GM23338 (cell line): ENCODE measurements at regions not wholly inside any gene's neighbourhood (a gene's known extent, or its start where the extent isn't known, plus 50 kb on each side); places are given as distances from the start of the nearest gene placed in this dataset.
"Not testable (repeated sequence)": the region's sequence is repeated elsewhere in the genome, so short reads cannot be mapped to it uniquely, and the experiment has no call there.

Source experiments
- ATAC-seq: fragments of 200-7000 bp; cut with Tn5 transposase; 3 replicates; pipeline ENCODE4 v1.9.1; 2020
- DNase-seq: peaks from one replicate; pipeline ENCODE4 v3.0.0-alpha.2; 2015; ENCODE audit warnings: low spot score
- H2AFZ ChIP-seq: fragments of 200-600 bp; sonication (generic); 2 replicates; pipeline ENCODE4 v1.8.0; 2016; ENCODE audit warnings: antibody characterized with exemption, mild to moderate bottlenecking, moderate library complexity
- H3F3A ChIP-seq: fragments of 200-600 bp; sonication (generic); replicated peaks from 2 replicates; pipeline ENCODE4 v1.8.0; 2017; ENCODE audit warnings: antibody characterized with exemption, mixed run types, low read depth
- H3K27ac ChIP-seq: fragments of 200-600 bp; sonication (generic); 2 replicates; pipeline ENCODE4 v1.6.1; 2016; ENCODE audit warnings: low read depth
- H3K27me3 ChIP-seq: fragments of 200-600 bp; sonication (generic); 2 replicates; pipeline ENCODE4 v1.8.0; 2016; ENCODE audit warnings: mild to moderate bottlenecking, mixed run types, moderate library complexity; ENCODE audit not compliant: insufficient read depth
- H3K36me3 ChIP-seq: fragments of 200-600 bp; sonication (generic); 2 replicates; pipeline ENCODE4 v1.8.0; 2016; ENCODE audit warnings: mild to moderate bottlenecking; ENCODE audit not compliant: insufficient read depth
- H3K4me1 ChIP-seq: fragments of 200-600 bp; sonication (generic); 2 replicates; pipeline ENCODE4 v1.8.0; 2016; ENCODE audit warnings: mild to moderate bottlenecking, moderate library complexity; ENCODE audit not compliant: insufficient read depth
- H3K4me2 ChIP-seq: fragments of 200-600 bp; sonication (generic); 2 replicates; pipeline ENCODE4 v1.7.1; 2017; ENCODE audit warnings: mixed run types
- H3K4me3 ChIP-seq: fragments of 200-600 bp; sonication (generic); 2 replicates; pipeline ENCODE4 v1.6.1; 2016; ENCODE audit warnings: mixed run types
- H3K79me2 ChIP-seq: fragments of 200-600 bp; sonication (generic); replicated peaks from 2 replicates; pipeline ENCODE4 v1.8.0; 2017; ENCODE audit warnings: mild to moderate bottlenecking; ENCODE audit not compliant: insufficient read depth
- H3K9me2 ChIP-seq: fragments of 200-600 bp; sonication (generic); 2 replicates; pipeline ENCODE4 v1.8.0; 2017; ENCODE audit not compliant: insufficient read depth
- H4K20me1 ChIP-seq: fragments of 200-600 bp; sonication (generic); replicated peaks from 2 replicates; pipeline ENCODE4 v1.8.0; 2017; ENCODE audit warnings: mild to moderate bottlenecking; ENCODE audit not compliant: insufficient read depth
- H3K27ac Mint-ChIP-seq: 2 replicates; pipeline ENCODE4 v1.8.0; 2020; ENCODE audit warnings: inconsistent platforms, mild to moderate bottlenecking, moderate library complexity, mixed read lengths
- H3K27me3 Mint-ChIP-seq: 3 replicates; pipeline ENCODE4 v1.8.0; 2022; ENCODE audit warnings: low read depth, mild to moderate bottlenecking, moderate library complexity, mixed read lengths, inconsistent platforms; ENCODE audit not compliant: insufficient read depth, poor library complexity
- H3K36me3 Mint-ChIP-seq: 3 replicates; pipeline ENCODE4 v1.8.0; 2021; ENCODE audit warnings: low read depth, mild to moderate bottlenecking, inconsistent platforms, moderate library complexity, mixed read lengths
- H3K4me1 Mint-ChIP-seq: 3 replicates; pipeline ENCODE4 v1.8.0; 2020; ENCODE audit warnings: mild to moderate bottlenecking, inconsistent platforms, mixed read lengths
- H3K4me3 Mint-ChIP-seq: 3 replicates; pipeline ENCODE4 v1.8.0; 2021; ENCODE audit warnings: moderate library complexity, mild to moderate bottlenecking, inconsistent platforms, mixed read lengths
- H3K9me3 Mint-ChIP-seq: 3 replicates; pipeline ENCODE4 v1.8.0; 2020; ENCODE audit warnings: moderate library complexity, mild to moderate bottlenecking, inconsistent platforms, mixed read lengths
- CREB1 ChIP-seq: fragments of 250-450 bp; sonication (Bioruptor Pico); IDR thresholded peaks from 2 replicates; pipeline ENCODE4 v1.5.0; 2020; ENCODE audit warnings: low read depth, mild to moderate bottlenecking, moderate library complexity
- CTCF ChIP-seq, 2 experiments: fragments of 200-600 bp in 1 of 2; sonication (generic) in 1 of 2; conservative IDR thresholded peaks; 2 replicates each; pipeline versions ENCODE4 v1.5.1 to v1.6.1; 2016 to 2017; ENCODE audit warnings: antibody characterized with exemption in 2 of 2, low read depth in 2 of 2, mild to moderate bottlenecking in 2 of 2, moderate library complexity in 1 of 2
- EZH2 ChIP-seq: fragments of 200-600 bp; sonication (generic); IDR thresholded peaks from one replicate; pipeline ENCODE4 v1.8.0; 2017; ENCODE audit warnings: antibody characterized with exemption, mild to moderate bottlenecking, low read depth; ENCODE audit not compliant: unreplicated experiment
- NANOG ChIP-seq: IDR thresholded peaks from 2 replicates; pipeline ENCODE4 v1.6.1; 2016; ENCODE audit warnings: antibody characterized with exemption, borderline replicate concordance
- POLR2AphosphoS5 ChIP-seq: IDR thresholded peaks from 2 replicates; pipeline ENCODE4 v1.6.1; 2016; ENCODE audit warnings: antibody characterized with exemption, low read depth
- REST ChIP-seq: IDR thresholded peaks from one replicate; pipeline ENCODE4 v1.6.1; 2018; ENCODE audit warnings: antibody characterized with exemption; ENCODE audit not compliant: unreplicated experiment
- ZNF114 ChIP-seq: fragments of 250-450 bp; sonication (Bioruptor Pico); IDR thresholded peaks from 2 replicates; pipeline ENCODE4 v1.5.0; 2020; ENCODE audit warnings: mild to moderate bottlenecking, moderate library complexity
- ZNF331 ChIP-seq: fragments of 250-450 bp; sonication (Bioruptor Pico); IDR thresholded peaks from 2 replicates; pipeline ENCODE4 v1.5.0; 2020; ENCODE audit warnings: low read depth, mild to moderate bottlenecking, moderate library complexity

GRCh38 chr4:10831727-10832408, 147.3 kb upstream of the CLNK start:
- Histone ChIP-seq H3F3A (no peaks in the 10 kb centered on the region), H3K4me1 (no peaks in the 10 kb centered on the region), H3K4me2 (no peak overlapping the region), H2AFZ (0 out of 2 replicates have a peak overlapping the region, but pooled peaks have one; percentile 34), H3K79me2 (no peaks in the 10 kb centered on the region), H3K27ac (no peak overlapping the region), H3K4me3 (no peak overlapping the region), H3K9me2 (no peaks in the 10 kb centered on the region; the same call in 1 of the 2 replicates), H3K36me3 (no peaks in the 10 kb centered on the region), H4K20me1 (no peaks in the 10 kb centered on the region), H3K27me3 (no peaks in the 10 kb centered on the region)
- H3K4me3 Mint-ChIP-seq = no peak overlapping the region
- no peak overlapping the region; the same call in 1 of the 2 replicates for H3K27ac Mint-ChIP-seq
- DNase-seq = no peak
- no peaks in the 10 kb centered on the region; the same call in 2 of the 3 replicates for H3K4me1 Mint-ChIP-seq
- ATAC-seq = no peak
- H3K36me3 Mint-ChIP-seq = peaks cover 3% of the 10 kb centered on the region; the same call in 2 of the 3 replicates
- peaks cover 13% of the 10 kb centered on the region; the same call in 2 of the 3 replicates for H3K9me3 Mint-ChIP-seq
- no peak for TF ChIP-seq NANOG
- no peak for TF ChIP-seq ZNF331 (CRISPR knock-in tag)
- TF ChIP-seq REST = no peak
- no peak for TF ChIP-seq CREB1 (CRISPR knock-in tag)
- TF ChIP-seq CTCF (conservative IDR thresholded peaks at IDR 0.05; ENCODE audit: low read depth in 2 of 2) = no peak
- TF ChIP-seq POLR2AphosphoS5 = no peak
- no peak for TF ChIP-seq ZNF114
- no peak for TF ChIP-seq EZH2
- H3K27me3 Mint-ChIP-seq = no peaks in the 10 kb centered on the region

GRCh38 chr4:10828918-10829538, 144.5 kb upstream of the CLNK start:
- not testable (repeated sequence) for ATAC-seq, H3K27ac Mint-ChIP-seq, H3K27me3 Mint-ChIP-seq, DNase-seq, H3K27me3 ChIP-seq, H3K4me3 ChIP-seq, H4K20me1 ChIP-seq, H3K4me1 Mint-ChIP-seq, H3K9me2 ChIP-seq, H3K36me3 Mint-ChIP-seq, H3F3A ChIP-seq, H3K4me3 Mint-ChIP-seq, H3K36me3 ChIP-seq, H3K4me2 ChIP-seq, H3K27ac ChIP-seq, H3K79me2 ChIP-seq, H2AFZ ChIP-seq, H3K4me1 ChIP-seq
- H3K9me3 Mint-ChIP-seq = peaks cover 13% of the 10 kb centered on the region; the same call in 2 of the 3 replicates
